Stimulated activated CD4-positive, alpha-beta T cell treated with anti-CD3 and anti-CD28 coated beads, Interleukin-1b, Interleukin-23, amount 100 ng/mL, for 24 hours (primary cell): ENCODE measurements at regions not wholly inside any gene's neighbourhood (a gene's known extent, or its start where the extent isn't known, plus 50 kb on each side); places are given as distances from the start of the nearest gene placed in this dataset.
"Not testable (repeated sequence)": the region's sequence is repeated elsewhere in the genome, so short reads cannot be mapped to it uniquely, and the experiment has no call there.

Experiments
- DNase-seq, 4 experiments: peaks; one replicate each; pipeline ENCODE4 v3.0.0-alpha.2; 2020; ENCODE audit warnings: low read depth in 4 of 4, low spot score in 1 of 4

DNA sequence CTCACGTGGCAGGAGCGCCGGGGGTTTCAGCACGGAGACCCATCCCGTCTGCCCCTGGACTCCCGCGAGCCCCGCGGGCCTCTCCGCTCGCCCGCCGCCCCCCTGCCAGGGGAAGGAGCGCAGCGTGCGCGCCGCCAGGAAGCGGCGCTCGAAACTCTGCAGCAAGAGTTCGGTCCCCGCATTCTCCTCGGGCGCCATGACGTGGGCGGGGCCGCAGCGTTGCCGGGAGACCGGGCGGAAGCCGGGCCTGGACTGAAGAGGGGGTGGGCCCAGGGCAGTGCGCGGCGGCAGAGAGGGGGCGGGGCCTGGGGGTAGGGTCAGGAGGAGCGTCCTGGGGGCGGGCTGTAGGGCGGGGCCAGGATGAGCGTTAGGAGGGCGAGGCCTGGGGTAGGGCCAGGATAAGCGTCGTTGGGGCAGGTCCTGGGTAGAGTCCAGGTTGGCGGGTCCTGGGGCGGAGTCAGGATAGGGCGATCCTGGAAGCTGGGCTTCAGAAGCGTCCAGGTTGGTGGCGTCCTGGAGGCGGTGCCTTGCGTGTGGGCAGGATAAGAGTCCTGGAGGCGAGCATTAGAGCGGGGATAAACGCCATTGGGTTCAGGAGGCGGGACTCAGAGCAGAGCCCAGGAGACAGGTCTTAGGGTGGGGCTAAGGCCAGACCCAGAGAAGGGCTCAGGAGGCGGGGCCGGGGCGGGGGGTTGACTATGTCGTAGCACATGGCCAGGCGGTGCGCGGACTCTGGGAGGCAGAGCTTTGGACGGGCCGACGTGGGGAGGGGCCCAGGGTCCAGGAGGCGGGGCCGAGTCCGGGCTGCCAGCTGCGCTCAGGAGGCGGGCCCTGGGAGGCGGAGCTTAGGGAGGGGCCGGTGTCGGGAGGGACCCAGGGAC is 229.0 kb upstream of the FRG2C start:
- peak; percentile 97 to 99 (median 98) for DNase-seq

DNA sequence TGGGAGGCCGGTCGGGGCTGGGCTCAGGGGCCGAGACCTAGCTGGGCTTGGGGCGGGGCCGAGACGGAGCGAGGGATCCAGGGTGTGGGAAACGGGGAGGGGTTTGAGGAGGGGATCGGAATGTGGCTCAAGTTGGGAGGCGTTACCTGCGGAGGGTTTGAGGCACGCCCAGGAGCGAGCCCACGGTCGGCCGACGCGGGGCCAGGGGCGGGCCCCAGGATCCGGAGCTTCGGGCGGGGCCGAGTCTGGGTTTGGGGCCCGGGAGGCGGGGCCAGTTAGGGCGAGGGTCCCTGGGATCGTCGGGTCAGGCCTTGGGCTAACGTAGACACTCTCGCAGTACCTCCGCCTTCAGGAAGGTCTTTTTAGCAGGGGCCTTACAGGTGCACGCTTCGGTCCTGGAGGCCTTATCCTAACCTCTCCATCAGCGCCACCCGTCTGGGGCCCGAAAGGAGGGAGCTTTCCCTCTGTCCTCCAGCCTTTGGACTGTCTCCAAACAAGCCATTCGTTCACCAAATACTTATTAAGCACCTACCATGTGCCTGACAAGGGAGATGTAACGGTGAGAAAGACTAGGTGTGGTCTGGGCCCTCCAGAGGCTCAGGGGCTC is 228.2 kb upstream of the FRG2C start:
- not testable (repeated sequence) for DNase-seq

DNA sequence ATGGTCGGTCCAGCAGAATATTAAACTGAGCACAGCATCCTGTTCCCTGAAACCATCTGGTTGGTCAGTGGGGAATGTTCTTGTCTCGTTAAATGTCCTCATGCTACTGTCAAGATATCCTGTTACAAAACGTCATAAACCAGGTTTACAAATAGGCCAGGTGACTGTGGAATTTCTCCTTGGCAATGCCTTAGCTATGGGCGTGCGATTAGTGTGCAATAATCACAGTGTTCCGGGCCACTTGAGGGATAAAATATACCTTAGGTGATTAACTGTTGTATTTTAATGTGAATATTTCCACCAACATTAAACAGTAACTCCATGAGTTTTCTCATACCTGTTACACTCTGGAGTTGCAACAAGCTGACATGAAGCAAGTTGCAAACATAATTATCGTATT is 223.1 kb upstream of the FRG2C start:
- not testable (repeated sequence) for DNase-seq

DNA sequence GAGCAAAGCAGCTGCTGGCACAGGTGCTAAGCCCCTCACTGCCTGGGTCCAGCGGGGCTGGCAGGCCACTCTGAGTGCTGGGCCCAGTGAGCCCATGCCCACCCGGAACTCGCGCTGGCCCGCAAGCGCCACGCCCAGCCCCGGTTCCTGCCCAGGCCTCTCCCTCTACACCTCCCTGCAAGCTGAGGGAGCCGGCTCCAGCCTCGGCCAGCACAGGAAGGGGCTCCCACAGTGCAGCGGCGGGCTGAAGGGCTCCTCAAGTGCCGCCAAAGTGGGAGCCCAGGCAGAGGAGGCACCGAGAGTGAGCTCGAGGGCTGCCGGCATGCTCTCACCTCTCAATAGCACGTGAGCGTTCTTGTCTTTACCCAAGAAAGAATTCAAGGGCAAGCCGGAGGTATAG is 219.5 kb upstream of the FRG2C start:
- DNase-seq, result not testable (repeated sequence)

DNA sequence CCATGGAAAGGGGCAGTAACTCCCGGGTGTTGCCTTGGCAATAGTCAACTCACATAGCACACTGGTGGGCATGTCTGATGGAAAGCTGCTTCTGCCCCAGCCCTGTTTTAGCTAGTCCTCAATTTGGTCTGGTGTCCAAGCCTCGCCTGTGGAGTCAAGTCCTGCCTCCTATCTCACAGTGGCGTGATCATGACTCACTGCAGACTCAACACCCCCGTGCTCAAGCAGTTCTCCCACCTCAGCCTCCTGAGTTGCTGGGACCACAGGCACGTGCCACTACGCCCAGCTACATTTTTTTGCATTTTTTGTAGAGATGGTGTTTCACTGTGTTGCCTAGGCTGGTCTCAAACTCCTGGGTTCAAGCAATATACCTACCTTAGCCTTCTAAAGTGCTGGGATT is 218.9 kb upstream of the FRG2C start:
- not testable (repeated sequence) for DNase-seq

DNA sequence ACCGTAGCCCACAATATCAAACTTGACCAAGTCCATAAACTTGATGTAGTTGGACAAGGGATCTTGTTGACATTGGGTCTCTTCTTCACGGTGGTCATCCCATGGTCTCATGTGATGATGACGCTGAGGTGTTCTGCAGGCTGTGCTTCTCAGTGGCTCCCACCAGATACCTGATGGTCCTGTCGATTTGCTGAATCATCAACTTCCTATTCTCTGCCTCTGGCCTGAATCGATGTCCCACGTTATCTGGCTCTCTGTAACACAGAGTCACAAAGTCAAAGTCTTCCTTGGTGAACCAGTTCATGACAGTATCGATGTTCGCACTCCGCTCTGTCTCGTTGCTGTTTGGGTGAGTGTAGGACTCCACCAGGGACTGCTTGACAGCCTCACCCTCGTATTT is 217.2 kb upstream of the FRG2C start:
- DNase-seq, result not testable (repeated sequence)

DNA sequence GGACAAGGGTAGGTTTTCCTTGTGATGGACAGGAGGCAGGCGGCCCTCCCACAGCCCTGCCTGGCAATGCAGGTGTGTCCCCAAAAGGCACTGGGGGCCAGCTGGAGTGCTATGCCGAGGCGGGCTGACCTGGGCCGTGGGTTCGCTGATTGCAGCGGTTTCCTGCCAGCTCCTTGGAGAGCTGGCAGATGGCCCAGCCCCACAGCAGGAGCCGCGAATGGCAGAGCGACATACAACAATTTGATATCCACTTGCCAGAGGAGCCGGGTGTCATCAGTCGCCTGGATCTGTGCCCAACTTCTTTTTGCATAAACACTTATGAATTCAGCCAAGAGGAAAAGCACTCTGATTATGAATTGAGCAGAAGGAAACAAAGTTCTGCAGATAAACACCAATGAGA is 210.8 kb upstream of the FRG2C start:
- DNase-seq, result not testable (repeated sequence)

DNA sequence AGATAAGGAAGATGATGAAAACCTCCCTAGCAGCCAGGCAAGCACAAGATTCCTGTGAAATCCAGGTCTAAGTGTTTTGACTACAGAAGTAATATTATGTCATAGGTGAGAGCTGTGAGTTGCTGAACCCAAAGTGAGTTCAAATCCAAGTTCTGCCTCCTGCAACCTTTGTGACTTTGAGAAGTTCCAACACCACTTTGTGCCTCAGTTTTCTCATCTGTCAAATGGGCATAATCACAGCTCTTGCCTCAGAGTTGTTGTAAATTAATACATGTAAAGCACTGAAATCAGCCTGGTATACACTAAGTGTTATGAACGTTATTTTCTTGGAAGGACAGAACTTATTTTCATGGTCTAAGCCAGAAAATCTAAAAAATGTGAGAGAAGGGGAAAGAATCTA is 210.3 kb upstream of the FRG2C start:
- DNase-seq, result not testable (repeated sequence)

DNA sequence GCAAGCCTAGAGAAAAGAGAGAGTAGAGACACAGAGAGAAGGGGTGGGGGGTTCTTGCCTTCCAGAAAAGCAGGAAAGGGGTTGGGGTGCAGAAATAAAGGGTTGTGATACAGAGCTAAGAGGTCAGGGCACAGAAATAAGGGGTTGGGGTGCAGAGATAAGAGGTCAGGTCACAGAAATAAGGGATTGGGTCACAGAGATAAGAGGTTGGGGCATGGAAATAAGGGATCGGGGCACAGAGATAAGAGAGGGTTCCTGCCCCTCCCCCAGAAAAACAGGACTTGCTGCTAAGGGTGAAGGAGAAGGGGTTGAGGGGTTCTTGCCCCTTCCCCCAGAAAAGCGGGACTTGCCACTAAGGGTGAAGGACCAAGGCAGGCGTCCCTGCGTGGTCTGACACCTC is 189.6 kb upstream of the FRG2C start:
- DNase-seq, result not testable (repeated sequence)

DNA sequence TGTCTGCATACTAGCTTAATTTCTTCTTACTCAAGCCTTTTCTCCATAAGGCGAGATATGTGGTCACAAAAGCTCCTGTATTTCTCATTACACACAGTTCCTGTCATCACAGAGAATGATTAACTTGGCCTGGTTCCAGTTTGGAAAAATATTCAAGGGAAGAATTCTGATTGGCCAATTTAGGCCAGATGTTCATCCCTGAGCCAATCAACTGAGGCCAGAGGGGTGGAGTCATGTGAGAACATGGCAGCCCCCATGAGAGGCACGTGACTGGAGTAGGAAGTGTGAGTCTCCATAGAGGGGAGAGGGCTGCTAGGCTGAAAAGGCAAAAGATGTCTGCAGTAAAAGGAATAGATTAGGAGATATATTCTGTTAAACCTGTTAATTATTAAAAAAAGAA is 167.5 kb upstream of the FRG2C start:
- not testable (repeated sequence) for DNase-seq

DNA sequence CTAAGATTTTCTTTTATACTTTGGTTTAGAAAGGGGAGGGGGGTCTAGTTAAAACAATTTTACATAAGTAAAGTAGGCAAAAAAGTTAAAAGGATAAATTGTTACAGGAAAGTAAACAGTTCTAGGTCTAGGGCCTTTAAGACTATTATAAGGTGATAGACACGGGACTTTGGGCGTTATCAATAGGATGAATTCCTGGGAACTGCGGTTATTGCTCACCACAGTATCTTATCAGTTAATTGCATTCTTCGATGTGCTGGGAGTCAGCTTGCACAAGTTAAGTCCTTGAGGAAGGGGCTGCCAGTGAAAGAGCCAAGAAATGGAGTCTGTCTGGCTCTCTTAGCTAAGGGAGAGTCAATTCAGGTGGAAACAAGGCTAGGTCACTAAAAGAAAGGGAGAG is 163.8 kb upstream of the FRG2C start:
- DNase-seq, result not testable (repeated sequence)

DNA sequence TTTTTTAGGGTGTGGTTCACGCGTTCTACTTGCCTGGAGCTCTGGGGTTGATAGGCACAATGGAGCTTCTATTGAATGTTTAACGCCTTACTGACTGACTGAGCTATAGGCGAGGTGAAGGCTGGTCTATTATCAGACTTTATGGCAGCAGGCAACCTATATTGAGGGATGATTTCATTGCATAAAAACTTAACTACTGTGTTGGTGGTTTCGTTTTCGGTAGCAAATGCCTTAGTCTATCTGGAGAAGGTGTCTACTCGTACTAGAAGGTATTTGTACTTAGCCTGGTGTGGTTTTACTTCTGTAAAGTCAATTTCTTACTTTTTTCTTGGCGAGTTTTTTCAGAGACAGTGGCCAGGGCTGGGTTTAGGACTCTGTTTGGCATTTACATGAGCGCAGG is 162.0 kb upstream of the FRG2C start:
- not testable (repeated sequence) for DNase-seq

DNA sequence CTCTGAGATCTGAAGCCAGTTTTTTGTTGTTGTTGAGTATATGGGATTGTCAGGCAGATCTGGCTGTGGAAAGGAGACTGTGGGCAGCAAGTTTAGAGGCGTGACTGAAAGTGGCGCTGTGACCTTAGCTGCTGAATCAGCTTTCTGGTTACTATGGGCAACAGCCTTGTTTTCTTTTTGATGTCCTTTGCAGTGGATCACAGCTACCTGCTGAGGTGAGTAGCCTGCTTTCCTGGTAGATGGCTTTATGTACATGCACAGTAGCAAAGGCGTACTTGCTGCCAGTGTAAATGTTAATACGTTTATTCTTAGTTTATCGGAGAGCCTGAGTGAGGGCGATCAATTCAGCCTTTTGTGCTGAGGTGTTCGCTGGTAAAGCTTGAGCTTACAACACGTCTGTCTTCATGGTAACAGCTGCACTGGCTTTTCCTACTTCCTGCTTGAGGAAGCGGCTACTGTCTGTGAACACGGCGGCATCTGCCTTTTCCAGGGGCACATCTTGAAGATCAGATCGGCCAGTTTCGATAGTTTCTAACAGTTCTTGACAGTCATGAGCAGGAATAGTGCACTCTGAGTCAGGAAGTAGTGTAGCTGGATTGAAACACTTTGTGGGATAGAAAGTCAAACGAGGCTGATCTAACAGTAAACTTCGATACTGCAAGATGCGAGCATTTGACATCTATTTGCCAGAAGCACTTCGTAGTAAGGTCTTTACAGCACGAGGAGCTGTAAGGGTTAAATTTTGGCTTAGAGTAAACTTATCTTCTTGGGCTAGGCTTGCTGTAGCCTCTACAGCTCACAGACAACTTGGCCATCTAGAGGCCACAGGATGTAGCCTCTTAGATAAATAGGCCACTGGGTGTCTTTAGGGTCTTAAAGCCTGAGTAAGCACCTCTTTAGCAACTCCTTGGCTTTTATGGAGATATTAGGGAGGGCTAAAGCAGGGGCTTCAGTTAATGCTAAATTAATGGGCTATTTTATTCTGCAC is 161.1 kb upstream of the FRG2C start:
- not testable (repeated sequence) for DNase-seq

DNA sequence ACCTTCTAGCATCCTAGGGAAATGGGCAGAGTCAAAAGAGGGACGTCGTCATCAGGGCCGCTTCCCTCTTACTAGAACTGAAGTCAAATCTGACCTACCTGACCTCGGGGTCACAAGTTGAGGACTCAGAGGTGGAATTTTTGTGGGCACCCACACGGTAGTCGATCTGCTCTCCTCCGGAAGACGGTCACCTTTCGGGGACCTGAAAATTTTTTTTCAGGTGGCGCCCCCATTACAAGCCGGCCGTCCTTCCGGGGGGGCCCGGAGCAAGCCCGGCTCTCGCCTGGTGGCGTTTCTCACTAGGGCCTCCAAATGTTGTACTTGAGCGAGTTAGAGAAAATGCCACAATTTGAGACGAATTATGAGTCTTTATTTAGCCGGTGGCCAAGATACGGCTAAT is 157.5 kb upstream of the FRG2C start:
- no peak for DNase-seq

DNA sequence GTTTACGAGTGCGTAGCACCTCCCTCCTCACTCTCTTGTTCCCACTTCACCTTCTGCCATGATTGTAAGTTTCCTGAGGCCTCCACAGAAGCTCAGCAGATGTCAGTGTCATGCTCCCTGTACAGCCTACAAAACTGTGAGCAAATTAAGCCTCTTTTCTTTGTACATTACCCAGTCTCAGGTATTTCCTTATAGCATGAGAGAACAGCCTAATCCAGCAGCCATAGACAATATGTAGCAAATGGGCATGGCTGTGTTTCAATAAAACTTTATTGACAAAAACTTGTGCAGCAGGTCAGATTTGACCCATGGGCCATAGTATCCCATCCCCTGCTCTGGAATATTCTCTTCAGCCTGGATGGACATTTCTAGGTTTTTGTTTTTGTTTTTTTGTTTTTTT is 156.2 kb upstream of the FRG2C start:
- DNase-seq, result not testable (repeated sequence)

DNA sequence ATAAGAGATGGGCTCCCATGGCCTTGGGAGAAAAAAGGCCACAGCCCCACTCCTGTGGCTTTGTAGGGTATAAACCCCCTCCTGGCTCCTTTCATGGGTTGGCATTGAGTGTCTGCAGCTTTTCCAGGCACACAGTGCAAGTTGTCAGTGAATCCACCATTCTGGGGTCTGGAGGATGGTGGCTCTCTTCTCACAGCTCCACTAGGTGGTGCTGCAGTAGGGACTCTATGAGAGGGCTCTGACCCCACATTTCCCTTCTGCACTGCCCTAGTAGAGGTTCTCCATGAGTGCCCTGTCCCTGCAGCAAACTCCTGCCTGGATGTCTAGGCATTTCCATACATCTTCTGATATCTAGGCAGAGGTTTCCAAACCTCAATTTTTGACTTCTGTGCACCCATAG is 136.5 kb upstream of the FRG2C start:
- DNase-seq, result not testable (repeated sequence)

DNA sequence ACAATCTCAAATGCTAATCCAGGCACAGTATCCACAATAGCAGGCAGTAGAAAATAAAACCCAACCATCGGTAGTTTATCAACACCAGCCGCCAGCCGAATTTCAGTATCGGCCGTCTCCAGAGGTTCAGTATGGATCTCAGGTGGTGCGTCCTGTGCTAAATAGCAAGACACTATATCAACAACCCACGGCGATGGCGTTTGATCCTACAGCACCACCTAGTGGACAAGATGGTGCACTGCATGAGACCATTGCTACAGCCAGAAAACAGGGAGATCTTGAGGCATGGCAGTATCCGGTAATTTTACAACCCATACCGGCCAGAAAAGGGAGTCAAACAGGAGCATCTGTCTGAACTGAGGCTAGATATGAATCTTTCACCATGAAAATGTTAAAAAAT is 112.0 kb upstream of the FRG2C start:
- not testable (repeated sequence) for DNase-seq

DNA sequence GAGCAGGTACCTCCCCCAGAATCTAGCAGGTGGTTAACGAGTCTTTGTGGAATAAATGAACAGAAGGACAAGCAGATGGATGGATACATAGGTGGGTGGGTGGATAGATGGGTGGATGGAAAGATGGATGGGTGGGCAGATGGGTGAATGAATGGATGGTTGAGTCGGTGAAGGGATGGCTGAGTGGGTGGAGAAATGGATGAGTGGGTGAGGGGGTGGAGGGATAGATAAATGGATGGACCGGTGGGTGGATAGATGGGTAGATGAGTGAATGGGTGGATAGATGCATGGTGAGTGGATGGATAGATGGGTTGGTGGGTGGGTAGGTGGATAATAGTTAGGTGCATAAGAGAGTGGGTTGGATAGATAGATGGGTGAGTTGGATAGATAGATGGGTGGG is 99.7 kb upstream of the FRG2C start:
- not testable (repeated sequence) for DNase-seq

DNA sequence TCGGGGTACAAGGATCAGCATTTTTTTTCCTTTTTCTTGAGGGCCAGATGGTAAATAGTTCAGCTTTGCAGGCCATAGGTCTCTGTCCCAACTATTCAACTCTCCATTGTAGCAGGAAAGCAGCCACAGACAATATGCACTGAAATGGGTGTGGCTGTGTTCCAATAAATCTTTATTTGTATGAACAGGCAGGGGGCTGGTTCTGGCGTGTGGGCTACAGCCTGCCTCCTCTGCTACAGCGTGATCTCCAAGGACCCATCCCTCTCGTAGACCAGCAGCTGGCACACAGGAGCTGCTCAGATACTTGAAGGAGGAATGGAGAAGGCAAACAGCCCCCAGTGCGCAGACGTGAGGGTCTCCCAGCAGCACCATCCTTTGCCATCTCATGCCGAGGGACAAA is 91.8 kb upstream of the FRG2C start:
- not testable (repeated sequence) for DNase-seq

DNA sequence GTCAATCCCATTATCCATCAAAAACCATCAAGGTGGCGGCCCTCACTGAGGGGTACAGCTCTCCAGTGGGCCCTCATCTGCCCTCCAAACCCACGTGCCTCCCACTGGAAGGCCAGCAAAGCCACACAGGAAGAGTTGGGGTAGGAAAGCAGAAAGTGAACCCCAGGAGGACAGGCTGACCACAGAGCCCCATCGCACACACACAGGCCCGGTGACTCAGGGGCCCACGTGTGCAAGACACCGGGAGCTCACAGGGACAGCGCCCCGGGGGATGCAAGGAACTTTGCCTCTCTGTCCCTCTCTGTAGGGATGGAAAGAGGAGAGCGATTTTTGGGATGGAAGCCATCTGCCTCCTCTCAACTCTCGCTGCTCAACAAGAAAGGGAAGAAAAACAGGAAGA is 85.0 kb upstream of the FRG2C start:
- not testable (repeated sequence) for DNase-seq

DNA sequence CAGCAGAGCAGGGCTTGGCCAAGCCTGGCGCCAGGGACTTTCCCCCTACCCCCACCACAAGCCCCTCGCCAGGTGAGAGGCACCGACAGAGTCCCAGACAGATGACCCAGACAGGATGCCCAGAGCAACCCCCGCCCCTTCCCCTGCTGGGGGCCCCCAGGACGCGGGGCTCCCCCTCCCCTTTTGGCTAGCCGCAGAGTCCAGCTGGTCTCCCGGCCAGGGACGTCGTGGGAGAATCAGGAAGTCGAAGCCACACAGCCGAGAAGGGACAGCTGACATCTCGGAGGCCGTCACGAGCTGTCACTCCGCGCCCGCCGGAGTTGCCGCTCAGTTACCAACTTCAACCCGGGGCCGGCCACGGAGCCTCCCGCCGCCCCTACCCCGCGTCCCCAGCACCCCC is 84.6 kb upstream of the FRG2C start:
- DNase-seq, result not testable (repeated sequence)
